Fibroblast of skin of right biceps (primary cell): ENCODE measurements at regions not wholly inside any gene's neighbourhood (a gene's known extent, or its start where the extent isn't known, plus 50 kb on each side); places are given as distances from the start of the nearest gene placed in this dataset.
"Not testable (repeated sequence)": the region's sequence is repeated elsewhere in the genome, so short reads cannot be mapped to it uniquely, and the experiment has no call there.

Experiments used
- DNase-seq: peaks from one replicate; pipeline ENCODE4 v3.0.0-alpha.2; 2013

- not testable (repeated sequence) for DNase-seq
These were observed 351.2 kb upstream of the PIK3R1 start for GRCh38 chr5:67864335-67864734.

- no peak for DNase-seq
These were observed 357.0 kb upstream of the PIK3R1 start for GRCh38 chr5:67858471-67859031.

GRCh38 chr5:67857502-67857901 lies 358.1 kb upstream of the PIK3R1 start:
- no peak for DNase-seq

- DNase-seq: no peak
These were observed 360.0 kb upstream of the PIK3R1 start for GRCh38 chr5:67855523-67855922.

- not testable (repeated sequence) for DNase-seq
These were observed 364.6 kb upstream of the PIK3R1 start for GRCh38 chr5:67850906-67851305.

GRCh38 chr5:67844924-67845323 lies 370.6 kb upstream of the PIK3R1 start:
- no peak for DNase-seq

GRCh38 chr5:67842806-67843205 lies 372.8 kb upstream of the PIK3R1 start:
- DNase-seq: peak; percentile 19

GRCh38 chr5:67837225-67837624 lies 378.3 kb upstream of the PIK3R1 start:
- not testable (repeated sequence) for DNase-seq

- peak; percentile 34 for DNase-seq
These were observed 379.1 kb upstream of the PIK3R1 start for GRCh38 chr5:67836496-67836895.

- DNase-seq: no peak
These were observed 384.5 kb upstream of the PIK3R1 start for GRCh38 chr5:67831048-67831447.

GRCh38 chr5:67827541-67827940 lies 388.0 kb upstream of the PIK3R1 start:
- peak; percentile 16 for DNase-seq

- no peak for DNase-seq
These were observed 390.7 kb upstream of the PIK3R1 start for GRCh38 chr5:67824852-67825251.

GRCh38 chr5:67817652-67818051 lies 397.9 kb upstream of the PIK3R1 start:
- DNase-seq: no peak

- peak; percentile 30 for DNase-seq
These were observed 399.1 kb upstream of the PIK3R1 start for GRCh38 chr5:67816456-67816855.

GRCh38 chr5:67815455-67816391 lies 399.8 kb upstream of the PIK3R1 start:
- peak; percentile 74 for DNase-seq

- DNase-seq: no peak
These were observed 400.8 kb upstream of the PIK3R1 start for GRCh38 chr5:67814569-67815311.

GRCh38 chr5:67813877-67814539 lies 401.5 kb upstream of the PIK3R1 start:
- peak; percentile 42 for DNase-seq

- peak; percentile 20 for DNase-seq
These were observed 406.0 kb upstream of the PIK3R1 start for GRCh38 chr5:67809589-67809988.

- DNase-seq: no peak
These were observed 407.2 kb upstream of the PIK3R1 start for GRCh38 chr5:67808340-67808739.

GRCh38 chr5:67807439-67807888 lies 408.1 kb upstream of the PIK3R1 start:
- no peak for DNase-seq

- DNase-seq: no peak
These were observed 408.7 kb upstream of the PIK3R1 start for GRCh38 chr5:67806654-67807438.
